NCI-H510A (cell line): ENCODE measurements at regions not wholly inside any gene's neighbourhood (a gene's known extent, or its start where the extent isn't known, plus 50 kb on each side); places are given as distances from the start of the nearest gene placed in this dataset.
"Not testable (repeated sequence)": the region's sequence is repeated elsewhere in the genome, so short reads cannot be mapped to it uniquely, and the experiment has no call there.

Experiments used
- DNase-seq: peaks from one replicate; lab custom pipeline; 2025; lab: John Stamatoyannopoulos, UW

GRCh38 chr9:110093871-110094270 is 114.1 kb downstream of the C9orf152 start:
- no peak for DNase-seq

- no peak for DNase-seq
Observed at GRCh38 chr9:110095161-110095595, 112.8 kb downstream of the C9orf152 start.

- no peak for DNase-seq
Observed at GRCh38 chr9:110095776-110096175, 112.2 kb downstream of the C9orf152 start.

GRCh38 chr9:110096674-110097073 is 111.3 kb downstream of the C9orf152 start:
- not testable (repeated sequence) for DNase-seq

GRCh38 chr9:110099236-110100095 is 108.5 kb downstream of the C9orf152 start:
- no peak for DNase-seq

- no peak for DNase-seq
Observed at GRCh38 chr9:110101531-110102161, 106.3 kb downstream of the C9orf152 start.

GRCh38 chr9:110103257-110103656 is 104.7 kb downstream of the C9orf152 start:
- no peak for DNase-seq

GRCh38 chr9:110104261-110104809 is 103.6 kb downstream of the C9orf152 start:
- no peak for DNase-seq

- DNase-seq: no peak
Observed at GRCh38 chr9:110105107-110105506, 102.9 kb downstream of the C9orf152 start.

- DNase-seq: no peak
Observed at GRCh38 chr9:110106661-110107060, 101.3 kb downstream of the C9orf152 start.

- DNase-seq: no peak
Observed at GRCh38 chr9:110109333-110110092, 98.4 kb downstream of the C9orf152 start.

GRCh38 chr9:110110154-110110553 is 97.8 kb downstream of the C9orf152 start:
- no peak for DNase-seq

GRCh38 chr9:110111868-110112267 is 96.1 kb downstream of the C9orf152 start:
- DNase-seq: no peak

GRCh38 chr9:110112792-110113191 is 95.2 kb downstream of the C9orf152 start:
- DNase-seq: no peak

GRCh38 chr9:110114086-110114858 is 93.7 kb downstream of the C9orf152 start:
- no peak for DNase-seq

- no peak for DNase-seq
Observed at GRCh38 chr9:110114859-110115201, 93.1 kb downstream of the C9orf152 start.

GRCh38 chr9:110115341-110115820 is 92.6 kb downstream of the C9orf152 start:
- DNase-seq: no peak

- no peak for DNase-seq
Observed at GRCh38 chr9:110115826-110116542, 92.0 kb downstream of the C9orf152 start.

GRCh38 chr9:110116543-110116885 is 91.4 kb downstream of the C9orf152 start:
- DNase-seq: no peak

GRCh38 chr9:110121170-110121569 is 86.8 kb downstream of the C9orf152 start:
- DNase-seq: no peak
